Liver (tissue), 3 donors: ENCODE measurements at regions not wholly inside any gene's neighbourhood (a gene's known extent, or its start where the extent isn't known, plus 50 kb on each side); places are given as distances from the start of the nearest gene placed in this dataset.

ENCODE experiments used
- ATF3 ChIP-seq: IDR thresholded peaks from 2 replicates; pipeline ENCODE4 v1.6.1; 2016; ENCODE audit warnings: antibody characterized with exemption
- CTCF ChIP-seq: fragments of 150-350 bp; IDR thresholded peaks from 2 replicates; pipeline ENCODE4 v1.5.1; 2017; ENCODE audit warnings: improper control_type of control experiment, low read depth, low read length; ENCODE audit not compliant: missing input control
- EGR1 ChIP-seq, 2 donors: IDR thresholded peaks; 2 replicates each; pipeline ENCODE4 v1.6.1; 2016 to 2018; ENCODE audit warnings: antibody characterized with exemption in 2 of 2, low read depth in 2 of 2
- GABPA ChIP-seq, 2 donors: IDR thresholded peaks in 1 of 2; conservative IDR thresholded peaks in 1 of 2; 2 replicates each; pipeline ENCODE4 v1.6.1; 2016; ENCODE audit warnings: antibody characterized with exemption in 2 of 2, mild to moderate bottlenecking in 1 of 2, moderate library complexity in 1 of 2
- JUND ChIP-seq, 2 donors: IDR thresholded peaks; 2 replicates each; pipeline ENCODE4 v1.6.1; 2016; ENCODE audit warnings: antibody characterized with exemption in 2 of 2
- NR2F2 ChIP-seq: IDR thresholded peaks from 2 replicates; pipeline ENCODE4 v1.6.1; 2016; ENCODE audit warnings: antibody characterized with exemption
- REST ChIP-seq: IDR thresholded peaks from 2 replicates; pipeline ENCODE4 v1.6.1; 2016; ENCODE audit warnings: antibody characterized with exemption, mild to moderate bottlenecking
- SP1 ChIP-seq: IDR thresholded peaks from 2 replicates; pipeline ENCODE4 v1.6.1; 2018; ENCODE audit warnings: antibody characterized with exemption, mild to moderate bottlenecking
- TAF1 ChIP-seq: conservative IDR thresholded peaks from 2 replicates; pipeline ENCODE4 v1.6.1; 2016; ENCODE audit warnings: antibody characterized with exemption, mild to moderate bottlenecking
- YY1 ChIP-seq: IDR thresholded peaks from 2 replicates; pipeline ENCODE4 v1.6.1; 2016; ENCODE audit warnings: antibody characterized with exemption, mild to moderate bottlenecking
- TF ChIP-seq, protein P1 (sequence below): IDR thresholded peaks from 2 replicates; pipeline ENCODE4 v1.6.1; 2016; ENCODE audit warnings: antibody characterized with exemption
- TF ChIP-seq, protein P2 (sequence below): IDR thresholded peaks from 2 replicates; pipeline ENCODE4 v1.6.1; 2016; ENCODE audit warnings: antibody characterized with exemption
- donor health status: healthy.
- donor health status: healthy.

DNA sequence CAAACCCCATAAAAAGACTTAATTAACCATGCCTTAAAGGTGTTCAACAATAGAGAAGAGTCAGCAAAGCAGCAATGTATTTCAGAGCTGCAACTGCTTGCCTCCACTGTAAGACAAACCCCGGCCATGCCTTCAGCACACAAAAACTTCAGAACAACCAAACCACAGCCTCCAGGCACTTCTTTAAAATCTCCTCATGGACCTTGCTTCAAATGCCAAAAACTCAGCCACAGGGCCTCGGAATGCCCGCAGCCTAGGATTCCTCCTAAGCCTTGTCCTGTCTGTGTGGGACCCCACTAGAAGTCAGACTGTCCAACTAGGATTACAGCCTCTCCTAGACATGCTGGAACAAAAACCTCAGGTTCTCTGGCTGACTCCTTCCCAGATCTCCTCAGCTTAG lies 208.1 kb upstream of the DUSP10 start:
- TF ChIP-seq CTCF = no peak
- no peak for TF ChIP-seq YY1
- TF ChIP-seq, protein P1, sequence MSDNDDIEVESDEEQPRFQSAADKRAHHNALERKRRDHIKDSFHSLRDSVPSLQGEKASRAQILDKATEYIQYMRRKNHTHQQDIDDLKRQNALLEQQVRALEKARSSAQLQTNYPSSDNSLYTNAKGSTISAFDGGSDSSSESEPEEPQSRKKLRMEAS = no peak
- TF ChIP-seq REST = no peak
- TF ChIP-seq ATF3 = no peak
- TF ChIP-seq, protein P2, sequence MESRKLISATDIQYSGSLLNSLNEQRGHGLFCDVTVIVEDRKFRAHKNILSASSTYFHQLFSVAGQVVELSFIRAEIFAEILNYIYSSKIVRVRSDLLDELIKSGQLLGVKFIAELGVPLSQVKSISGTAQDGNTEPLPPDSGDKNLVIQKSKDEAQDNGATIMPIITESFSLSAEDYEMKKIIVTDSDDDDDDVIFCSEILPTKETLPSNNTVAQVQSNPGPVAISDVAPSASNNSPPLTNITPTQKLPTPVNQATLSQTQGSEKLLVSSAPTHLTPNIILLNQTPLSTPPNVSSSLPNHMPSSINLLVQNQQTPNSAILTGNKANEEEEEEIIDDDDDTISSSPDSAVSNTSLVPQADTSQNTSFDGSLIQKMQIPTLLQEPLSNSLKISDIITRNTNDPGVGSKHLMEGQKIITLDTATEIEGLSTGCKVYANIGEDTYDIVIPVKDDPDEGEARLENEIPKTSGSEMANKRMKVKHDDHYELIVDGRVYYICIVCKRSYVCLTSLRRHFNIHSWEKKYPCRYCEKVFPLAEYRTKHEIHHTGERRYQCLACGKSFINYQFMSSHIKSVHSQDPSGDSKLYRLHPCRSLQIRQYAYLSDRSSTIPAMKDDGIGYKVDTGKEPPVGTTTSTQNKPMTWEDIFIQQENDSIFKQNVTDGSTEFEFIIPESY = no peak
- no peak for TF ChIP-seq NR2F2
- no peak for TF ChIP-seq JUND (IDR thresholded peaks at IDR 0.05)
- TF ChIP-seq TAF1 = no peak
- TF ChIP-seq GABPA (IDR thresholded peaks at IDR 0.05 in 1 of 2, conservative IDR thresholded peaks at IDR 0.05 in 1 of 2) = no peak
- TF ChIP-seq SP1 = no peak
- TF ChIP-seq EGR1 (IDR thresholded peaks at IDR 0.05; ENCODE audit: low read depth in 2 of 2) = no peak
